OCI-LY1 (cell line): ENCODE measurements at regions not wholly inside any gene's neighbourhood (a gene's known extent, or its start where the extent isn't known, plus 50 kb on each side); places are given as distances from the start of the nearest gene placed in this dataset.

Source experiments
- H2AFZ ChIP-seq: fragments of 200-600 bp; sonication (generic), shearing (Covaris generic); 2 replicates; pipeline ENCODE4 v1.6.0; 2014; ENCODE audit warnings: antibody characterized with exemption, mild to moderate bottlenecking, low read length
- H3F3A ChIP-seq: fragments of 200-600 bp; sonication (generic), shearing (Covaris generic); 2 replicates; pipeline ENCODE4 v1.6.0; 2014; ENCODE audit warnings: mild to moderate bottlenecking, antibody characterized with exemption, low read length, moderate library complexity; ENCODE audit not compliant: insufficient read depth
- H3K27ac ChIP-seq: fragments of 200-600 bp; sonication (generic); 2 replicates; pipeline ENCODE4 v1.5.1; 2014; ENCODE audit warnings: low read length, mixed run types, mild to moderate bottlenecking, low read depth; ENCODE audit not compliant: poor library complexity, severe bottlenecking
- H3K27me3 ChIP-seq: fragments of 200-600 bp; sonication (generic); 2 replicates; pipeline ENCODE4 v1.6.0; 2014; ENCODE audit warnings: antibody characterized with exemption, mild to moderate bottlenecking, low read length, moderate library complexity; ENCODE audit not compliant: insufficient read depth
- H3K36me3 ChIP-seq: fragments of 200-600 bp; sonication (generic); 2 replicates; pipeline ENCODE4 v1.6.1; 2014; ENCODE audit warnings: mild to moderate bottlenecking, antibody characterized with exemption, low read length, moderate library complexity, mixed read lengths; ENCODE audit not compliant: insufficient read depth
- H3K4me1 ChIP-seq: fragments of 200-600 bp; sonication (generic); 2 replicates; pipeline ENCODE4 v1.5.1; 2014; ENCODE audit warnings: mild to moderate bottlenecking, low read length, moderate library complexity; ENCODE audit not compliant: insufficient read depth, severe bottlenecking
- H3K4me2 ChIP-seq: fragments of 200-600 bp; sonication (generic), shearing (Covaris generic); 2 replicates; pipeline ENCODE4 v1.6.1; 2014; ENCODE audit warnings: low read length
- H3K4me3 ChIP-seq: fragments of 200-600 bp; sonication (generic); 2 replicates; pipeline ENCODE4 v1.5.1; 2014; ENCODE audit warnings: low read length, low read depth, mild to moderate bottlenecking, mixed read lengths; ENCODE audit not compliant: poor library complexity, severe bottlenecking
- H3K79me2 ChIP-seq: fragments of 200-600 bp; shearing (Covaris generic); 2 replicates; pipeline ENCODE4 v1.6.1; 2016; ENCODE audit warnings: mixed run types, low read length, mixed read lengths; ENCODE audit not compliant: insufficient read depth
- H3K9ac ChIP-seq: fragments of 200-600 bp; sonication (generic), shearing (Covaris generic); 2 replicates; pipeline ENCODE4 v1.6.1; 2014; ENCODE audit warnings: mild to moderate bottlenecking, low read length, mixed read lengths
- H3K9me2 ChIP-seq: fragments of 200-600 bp; sonication (generic), shearing (Covaris generic); 2 replicates; pipeline ENCODE4 v1.6.1; 2014; ENCODE audit warnings: low read depth, mild to moderate bottlenecking, low read length, mixed read lengths
- H3K9me3 ChIP-seq: fragments of 200-600 bp; shearing (Covaris generic); 2 replicates; pipeline ENCODE4 v1.6.1; 2014; ENCODE audit warnings: low read length, mixed read lengths
- H4K20me1 ChIP-seq: fragments of 200-600 bp; sonication (generic), shearing (Covaris generic); 2 replicates; pipeline ENCODE4 v1.6.0; 2016; ENCODE audit warnings: mild to moderate bottlenecking, low read length; ENCODE audit not compliant: insufficient read depth
- EZH2 ChIP-seq: fragments of 200-600 bp; sonication (generic), shearing (Covaris generic); IDR thresholded peaks from 2 replicates; pipeline ENCODE4 v1.8.0; 2017; ENCODE audit warnings: borderline replicate concordance, mixed run types, mild to moderate bottlenecking, antibody characterized with exemption, low read length, moderate library complexity, mixed read lengths
- TF ChIP-seq, protein P1 (sequence below): fragments of 200-600 bp; sonication (generic), shearing (Covaris generic); IDR thresholded peaks from 2 replicates; pipeline ENCODE4 v1.5.1; 2017; ENCODE audit warnings: mild to moderate bottlenecking, antibody characterized with exemption, low read length, moderate library complexity, mixed read lengths

DNA sequence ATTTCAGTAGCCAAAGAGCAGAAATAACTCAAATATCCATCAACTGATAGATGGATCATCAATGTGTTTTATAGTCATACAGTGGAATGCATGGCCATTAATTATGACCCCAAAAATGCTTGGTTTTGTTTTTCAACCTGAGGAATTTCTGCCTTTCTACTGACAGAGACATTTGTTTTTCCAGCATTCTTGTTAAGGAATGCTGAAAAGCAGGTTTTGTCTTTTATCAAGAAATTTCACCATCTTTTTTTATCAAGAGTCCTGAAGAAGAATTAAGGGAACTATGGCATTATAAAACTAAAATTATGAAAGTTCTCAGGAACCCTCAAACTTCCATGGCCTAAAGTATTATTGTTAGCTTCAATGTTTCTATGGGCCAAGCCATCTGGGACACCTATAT lies 153.4 kb upstream of the THSD7A start:
- H3K27me3 ChIP-seq, result no peaks in the 10 kb centered on the region
- H3K4me3 ChIP-seq, result no peak overlapping the region
- no peaks in the 10 kb centered on the region for H3K9me3 ChIP-seq
- H3K27ac ChIP-seq, result no peak overlapping the region
- no peaks in the 10 kb centered on the region for H3F3A ChIP-seq
- no peak overlapping the region for H3K9ac ChIP-seq
- TF ChIP-seq, protein P1, sequence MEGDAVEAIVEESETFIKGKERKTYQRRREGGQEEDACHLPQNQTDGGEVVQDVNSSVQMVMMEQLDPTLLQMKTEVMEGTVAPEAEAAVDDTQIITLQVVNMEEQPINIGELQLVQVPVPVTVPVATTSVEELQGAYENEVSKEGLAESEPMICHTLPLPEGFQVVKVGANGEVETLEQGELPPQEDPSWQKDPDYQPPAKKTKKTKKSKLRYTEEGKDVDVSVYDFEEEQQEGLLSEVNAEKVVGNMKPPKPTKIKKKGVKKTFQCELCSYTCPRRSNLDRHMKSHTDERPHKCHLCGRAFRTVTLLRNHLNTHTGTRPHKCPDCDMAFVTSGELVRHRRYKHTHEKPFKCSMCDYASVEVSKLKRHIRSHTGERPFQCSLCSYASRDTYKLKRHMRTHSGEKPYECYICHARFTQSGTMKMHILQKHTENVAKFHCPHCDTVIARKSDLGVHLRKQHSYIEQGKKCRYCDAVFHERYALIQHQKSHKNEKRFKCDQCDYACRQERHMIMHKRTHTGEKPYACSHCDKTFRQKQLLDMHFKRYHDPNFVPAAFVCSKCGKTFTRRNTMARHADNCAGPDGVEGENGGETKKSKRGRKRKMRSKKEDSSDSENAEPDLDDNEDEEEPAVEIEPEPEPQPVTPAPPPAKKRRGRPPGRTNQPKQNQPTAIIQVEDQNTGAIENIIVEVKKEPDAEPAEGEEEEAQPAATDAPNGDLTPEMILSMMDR, result no peak
- no peak for TF ChIP-seq EZH2
- H2AFZ ChIP-seq, result no peak overlapping the region
- no peak overlapping the region for H3K4me2 ChIP-seq
- H3K36me3 ChIP-seq, result no peaks in the 10 kb centered on the region
- H3K79me2 ChIP-seq, result no peaks in the 10 kb centered on the region
- no peaks in the 10 kb centered on the region for H4K20me1 ChIP-seq
- no peaks in the 10 kb centered on the region for H3K9me2 ChIP-seq
- H3K4me1 ChIP-seq, result no peaks in the 10 kb centered on the region

DNA sequence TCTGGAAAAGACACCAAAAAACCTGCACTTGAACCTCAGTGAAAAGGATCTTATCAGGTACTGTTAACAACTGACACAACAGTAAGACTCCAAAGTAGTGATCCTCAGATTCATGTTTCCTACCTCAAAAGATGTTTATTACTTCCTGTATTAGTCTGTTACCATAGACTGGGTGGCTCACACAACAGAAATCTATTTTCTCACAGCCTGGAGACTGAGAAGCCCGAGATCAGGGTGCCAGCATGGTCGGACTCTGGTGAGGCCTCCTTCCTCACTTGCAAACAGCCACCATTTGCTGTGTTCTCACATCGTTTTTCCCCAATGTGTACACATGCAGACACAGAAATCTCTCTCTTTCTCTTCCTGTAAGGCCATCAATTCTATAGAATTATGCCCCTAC lies 154.0 kb upstream of the THSD7A start:
- H3K9me2 ChIP-seq, result no peaks in the 10 kb centered on the region
- no peaks in the 10 kb centered on the region for H3K4me1 ChIP-seq
- no peaks in the 10 kb centered on the region for H4K20me1 ChIP-seq
- H3K27ac ChIP-seq, result no peak overlapping the region
- H3F3A ChIP-seq, result no peaks in the 10 kb centered on the region
- TF ChIP-seq, protein P1, result no peak
- no peak for TF ChIP-seq EZH2
- no peak overlapping the region for H3K9ac ChIP-seq
- H3K9me3 ChIP-seq, result no peaks in the 10 kb centered on the region
- no peaks in the 10 kb centered on the region for H3K27me3 ChIP-seq
- H3K4me2 ChIP-seq, result no peak overlapping the region
- H2AFZ ChIP-seq, result no peak overlapping the region
- no peak overlapping the region for H3K4me3 ChIP-seq
- H3K36me3 ChIP-seq, result no peaks in the 10 kb centered on the region
- no peaks in the 10 kb centered on the region for H3K79me2 ChIP-seq

DNA sequence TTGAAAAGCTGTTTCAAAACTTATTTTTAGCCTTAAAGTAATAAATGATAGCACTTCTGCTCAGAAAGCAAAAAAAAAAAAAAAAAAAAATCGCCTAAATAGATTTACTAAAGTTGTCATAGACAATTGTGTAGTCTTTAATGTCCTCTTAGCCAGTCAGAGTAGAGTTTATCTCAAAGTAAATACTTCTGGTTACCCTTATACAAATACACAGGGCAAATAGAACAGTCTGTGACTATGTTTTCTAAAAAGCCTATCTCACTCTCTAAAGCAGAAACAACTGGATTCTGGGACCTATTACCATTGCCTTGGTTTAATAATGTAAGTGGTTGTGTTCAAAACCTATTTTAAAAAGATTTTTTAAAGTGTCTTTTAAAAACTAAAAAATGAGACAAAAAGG lies 156.2 kb upstream of the THSD7A start:
- no peaks in the 10 kb centered on the region for H3F3A ChIP-seq
- H4K20me1 ChIP-seq, result no peaks in the 10 kb centered on the region
- H3K4me1 ChIP-seq, result no peaks in the 10 kb centered on the region
- H3K27me3 ChIP-seq, result no peaks in the 10 kb centered on the region
- TF ChIP-seq EZH2, result no peak
- TF ChIP-seq, protein P1, result no peak
- H3K79me2 ChIP-seq, result no peaks in the 10 kb centered on the region
- no peak overlapping the region for H2AFZ ChIP-seq
- H3K4me2 ChIP-seq, result no peak overlapping the region
- no peak overlapping the region for H3K9ac ChIP-seq
- H3K36me3 ChIP-seq, result no peaks in the 10 kb centered on the region
- no peak overlapping the region for H3K4me3 ChIP-seq
- no peaks in the 10 kb centered on the region for H3K9me2 ChIP-seq
- no peak overlapping the region for H3K27ac ChIP-seq
- H3K9me3 ChIP-seq, result no peaks in the 10 kb centered on the region
